Left lung (tissue), 4 donors: ENCODE measurements at regions not wholly inside any gene's neighbourhood (a gene's known extent, or its start where the extent isn't known, plus 50 kb on each side); places are given as distances from the start of the nearest gene placed in this dataset.

ENCODE experiments used
- ATAC-seq: fragments of 200-7000 bp; cut with Tn5 transposase; one replicate; pipeline ENCODE4 v1.9.1; 2020; ENCODE audit warnings: moderate library complexity
- DNase-seq, 4 donors: peaks; one replicate each; pipeline ENCODE4 v3.0.0-alpha.2; 2013 to 2020
- H3K27ac ChIP-seq, 2 donors: fragments of 200-600 bp; sonication (generic) in 1 of 2; one replicate each; pipeline versions ENCODE4 v1.5.0 to v1.8.0; 2020 to 2021
- H3K27me3 ChIP-seq, 2 donors: fragments of 200-600 bp; sonication (generic) in 1 of 2; one replicate each; pipeline versions ENCODE4 v1.5.0 to v1.8.0; 2020 to 2021
- H3K36me3 ChIP-seq, 2 donors: fragments of 200-600 bp; sonication (generic) in 1 of 2; one replicate each; pipeline versions ENCODE4 v1.5.0 to v1.8.0; 2020 to 2021
- H3K4me1 ChIP-seq, 2 donors: fragments of 200-600 bp; one replicate each; pipeline ENCODE4 v1.8.0; 2021
- H3K4me3 ChIP-seq, 2 donors: fragments of 200-600 bp; sonication (generic) in 1 of 2; one replicate each; pipeline versions ENCODE4 v1.5.0 to v1.8.0; 2020 to 2021; ENCODE audit warnings: mild to moderate bottlenecking in 1 of 2
- H3K9me3 ChIP-seq, 2 donors: fragments of 200-600 bp; sonication (generic) in 1 of 2; one replicate each; pipeline versions ENCODE4 v1.5.0 to v1.8.0; 2020 to 2021
- CTCF ChIP-seq, 2 donors: fragments of 200-600 bp; sonication (generic) in 1 of 2; IDR thresholded peaks; one replicate each; pipeline versions ENCODE4 v1.5.0 to v1.8.0; 2021; ENCODE audit warnings: antibody characterized with exemption in 2 of 2
- intact Hi-C, 2 donors: fragments of 100-400 bp; cut with DNase I; formaldehyde crosslinking; loops; one replicate each; pipeline versions ENCODE4 v1.11.2 to v1.14.2; 2022
- donor health status: DM: no; HTN: yes; CAD: no.
- donor health status: DM: no; HTN: no; CAD: no.

- no peaks in the 10 kb centered on the region for H3K27me3 ChIP-seq
- ATAC-seq = no peak
- no peak for TF ChIP-seq CTCF (IDR thresholded peaks at IDR 0.05)
- no peaks in the 10 kb centered on the region for H3K36me3 ChIP-seq
- H3K27ac ChIP-seq = no peak overlapping the region
- intact Hi-C loops = no loop called here
- no peak overlapping the region for H3K4me3 ChIP-seq
- no peaks in the 10 kb centered on the region for H3K9me3 ChIP-seq
- no peak for DNase-seq
- no peaks in the 10 kb centered on the region for H3K4me1 ChIP-seq
Observed at GRCh38 chr3:151600783-151601182, 132.9 kb upstream of the AADACL2 start.

GRCh38 chr3:151599103-151599672 is 134.5 kb upstream of the AADACL2 start:
- Histone ChIP-seq H3K9me3 (no peaks in the 10 kb centered on the region), H3K4me1 (no peaks in the 10 kb centered on the region), H3K27me3 (no peaks in the 10 kb centered on the region), H3K27ac (no peak overlapping the region), H3K4me3 (no peak overlapping the region), H3K36me3 (no peaks in the 10 kb centered on the region)
- DNase-seq (peak in 2 of 4 donors; percentile 50 to 51), ATAC-seq (peak; percentile 95)
- intact Hi-C loops = no loop called here
- TF ChIP-seq CTCF (IDR thresholded peaks at IDR 0.05) = no peak

DNA sequence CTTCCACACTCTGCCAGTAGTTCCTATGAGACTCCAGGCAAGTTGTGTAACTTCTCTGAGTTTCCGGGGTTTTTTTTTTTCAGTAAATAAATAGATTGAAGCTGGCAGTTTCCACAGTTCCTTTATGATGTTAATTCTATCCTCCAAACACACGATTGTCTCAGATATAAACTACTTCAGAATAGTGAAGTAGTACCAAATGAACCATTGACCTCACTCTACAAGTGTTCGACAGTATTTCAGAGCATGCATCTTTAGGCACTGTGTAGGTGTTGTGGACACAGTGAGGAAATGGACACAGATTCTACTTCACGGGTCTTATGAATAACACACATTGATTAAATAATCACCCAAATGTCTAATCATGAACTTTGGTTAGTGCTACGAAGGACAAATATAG is 136.1 kb upstream of the IGSF10 start:
- no peaks in the 10 kb centered on the region for H3K9me3 ChIP-seq
- intact Hi-C loops = no loop called here
- no peak overlapping the region for H3K4me3 ChIP-seq
- TF ChIP-seq CTCF (IDR thresholded peaks at IDR 0.05) = no peak
- H3K27ac ChIP-seq = no peak overlapping the region
- H3K27me3 ChIP-seq = no peaks in the 10 kb centered on the region
- ATAC-seq (peak; percentile 47), DNase-seq (no peak)
- no peaks in the 10 kb centered on the region for H3K4me1 ChIP-seq
- no peaks in the 10 kb centered on the region for H3K36me3 ChIP-seq

DNA sequence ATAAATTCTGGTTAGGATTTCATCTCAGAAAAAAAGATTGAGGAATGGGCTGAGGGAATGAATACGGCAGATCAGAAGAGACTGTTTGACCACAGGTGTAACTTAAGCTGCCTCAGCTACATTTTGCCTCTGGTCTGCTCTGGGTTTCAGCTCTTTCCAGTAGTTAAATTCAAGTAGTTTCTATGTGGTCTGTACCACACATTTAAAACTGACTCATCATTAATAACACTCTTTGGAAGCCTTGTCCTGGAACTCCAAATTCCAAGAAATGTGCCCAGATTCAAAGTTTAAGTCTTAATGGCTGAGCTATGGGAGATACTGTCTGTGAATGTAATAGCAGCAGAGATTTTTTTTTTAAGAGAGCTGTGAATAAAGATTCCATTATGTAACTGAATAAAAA is 133.1 kb upstream of the IGSF10 start:
- TF ChIP-seq CTCF (IDR thresholded peaks at IDR 0.05) = no peak
- H3K4me1 ChIP-seq = no peaks in the 10 kb centered on the region
- DNase-seq (no peak), ATAC-seq (no peak)
- no peak overlapping the region for H3K27ac ChIP-seq
- H3K27me3 ChIP-seq = no peaks in the 10 kb centered on the region
- no peaks in the 10 kb centered on the region for H3K9me3 ChIP-seq
- intact Hi-C loops = no loop called here
- no peak overlapping the region for H3K4me3 ChIP-seq
- H3K36me3 ChIP-seq = no peaks in the 10 kb centered on the region

- intact Hi-C loops = no loop called here
- ATAC-seq = no peak
- no peak for DNase-seq
Observed at GRCh38 chr3:151592287-151592686, 131.4 kb upstream of the IGSF10 start.

More at GRCh38 chr3:151592287-151592686, 131.4 kb upstream of the IGSF10 start:
- TF ChIP-seq CTCF (IDR thresholded peaks at IDR 0.05) = no peak
- H3K4me3 ChIP-seq = no peak overlapping the region
- no peaks in the 10 kb centered on the region for H3K4me1 ChIP-seq
- no peaks in the 10 kb centered on the region for H3K36me3 ChIP-seq
- H3K9me3 ChIP-seq = peaks cover 0 to 3% of the 10 kb centered on the region in 2 donors
- no peaks in the 10 kb centered on the region for H3K27me3 ChIP-seq
- H3K27ac ChIP-seq = no peak overlapping the region
